ENCODE measurements at regions not wholly inside any gene's neighbourhood (a gene's known extent, or its start where the extent isn't known, plus 50 kb on each side); places are given as distances from the start of the nearest gene placed in this dataset.

DNA sequence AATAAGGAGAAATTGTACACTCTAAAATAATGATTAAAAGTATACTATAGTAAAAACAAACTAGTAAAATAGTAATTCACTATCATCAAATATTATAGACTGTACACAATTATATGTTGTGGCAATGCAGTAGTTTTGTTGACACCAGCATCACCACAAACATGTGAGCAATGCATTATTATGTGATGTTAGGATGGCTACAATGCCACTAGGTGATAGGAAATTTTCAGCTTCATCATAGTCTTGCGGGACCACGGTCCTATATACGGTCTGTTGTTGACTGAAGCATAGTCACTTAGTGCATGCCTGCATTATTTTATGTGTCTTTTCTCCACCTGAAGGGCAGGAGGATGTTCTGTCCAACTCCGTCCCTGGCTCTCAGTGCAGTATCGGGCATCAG is 104.8 kb upstream of the NEDD9 start (continued):
- no peak for TF ChIP-seq ESRRA (CRISPR knock-in tag; IDR thresholded peaks at IDR 0.05; ENCODE audit: borderline replicate concordance)

DNA sequence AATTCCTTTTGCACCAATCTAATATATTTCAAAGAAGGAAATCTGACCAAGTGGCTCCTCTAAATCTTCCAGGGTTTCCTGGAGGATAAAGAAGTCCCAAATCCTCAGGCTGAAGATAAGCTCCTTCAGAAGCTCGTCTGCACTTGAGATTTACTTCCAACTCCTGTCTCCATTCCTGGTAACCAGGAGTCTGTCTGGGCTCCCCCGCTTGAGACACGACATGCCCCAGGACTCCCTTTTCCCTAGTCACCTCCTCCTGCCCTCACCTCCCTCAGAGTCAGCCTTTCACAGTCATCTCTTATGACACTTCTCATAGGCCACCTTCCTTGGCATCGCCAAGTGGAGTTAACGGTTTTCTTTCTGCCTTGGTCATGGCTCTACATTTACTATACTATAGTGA is 103.4 kb upstream of the NEDD9 start:
- no peak for ATAC-seq
- Mint-ChIP-seq H3K4me1 (peaks cover 6% of the 10 kb centered on the region), H3K27ac (no peak overlapping the region), H3K4me3 (no peak overlapping the region), H3K9me3 (peaks cover 8% of the 10 kb centered on the region), H3K36me3 (no peaks in the 10 kb centered on the region), H3K27me3 (ENCODE audit: low read depth) (no peaks in the 10 kb centered on the region)
- no peak for TF ChIP-seq STAT6 (CRISPR knock-in tag; conservative IDR thresholded peaks at IDR 0.05; ENCODE audit: low read depth)
- no peak for TF ChIP-seq CTCF (IDR thresholded peaks at IDR 0.05)
- TF ChIP-seq SMAD4 (CRISPR knock-in tag; IDR thresholded peaks at IDR 0.05): no peak
- no peak for TF ChIP-seq ZNF121 (CRISPR knock-in tag; IDR thresholded peaks at IDR 0.05)
- DNase-seq (ENCODE audit: low spot score): no peak
- ChIA-PET CTCF (no interaction called here), POLR2A (no interaction called here)

DNA sequence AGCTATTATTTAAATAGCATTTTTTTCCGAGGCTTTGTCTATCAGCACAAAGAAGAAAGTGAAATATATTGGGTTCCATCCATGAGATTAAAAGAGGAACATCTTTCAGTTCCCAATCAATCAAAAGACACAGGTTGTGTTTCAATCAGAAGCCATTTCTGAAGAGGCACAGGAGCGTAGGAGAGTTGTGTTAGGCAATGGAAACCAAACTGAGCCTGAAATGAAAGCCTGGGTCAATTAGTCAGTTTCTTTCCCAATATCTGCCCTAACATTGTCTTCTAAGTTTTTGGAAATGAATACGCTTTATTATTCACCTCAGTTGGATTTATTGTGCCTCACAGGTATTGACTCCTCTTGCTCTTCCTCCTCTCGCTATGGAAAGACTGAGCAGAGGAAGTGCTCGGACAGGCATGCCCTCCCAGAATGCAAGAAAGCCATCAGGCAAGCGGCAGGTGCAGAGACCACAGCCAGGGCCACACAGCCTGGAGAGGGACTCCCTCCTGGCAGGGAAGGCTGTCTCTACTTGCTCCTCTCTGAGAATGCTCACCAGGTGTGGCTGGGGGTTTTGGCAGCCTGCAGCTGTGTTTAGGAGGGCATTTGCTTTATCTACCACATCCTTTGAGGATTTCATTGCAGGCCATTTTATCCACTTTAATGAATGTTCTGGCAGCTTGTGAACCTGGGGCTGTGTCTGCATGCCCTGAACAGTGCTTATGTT is 100.8 kb upstream of the NEDD9 start:
- DNase-seq (ENCODE audit: low spot score): peak; percentile 29
- POLR2A ChIA-PET: no interaction called here
- ATAC-seq: peak; percentile 78

More for the DNA sequence above, 100.8 kb upstream of the NEDD9 start:
- Mint-ChIP-seq H3K4me3 (no peak overlapping the region), H3K9me3 (no peaks in the 10 kb centered on the region), H3K36me3 (no peaks in the 10 kb centered on the region), H3K4me1 (peaks cover 6% of the 10 kb centered on the region), H3K27me3 (ENCODE audit: low read depth) (no peaks in the 10 kb centered on the region), H3K27ac (no peak overlapping the region)
- TF ChIP-seq FOXP1 (CRISPR knock-in tag; IDR thresholded peaks at IDR 0.05; ENCODE audit: borderline replicate concordance) (no peak), E2F5 (CRISPR knock-in tag; IDR thresholded peaks at IDR 0.05) (no peak), OVOL2 (CRISPR knock-in tag; IDR thresholded peaks at IDR 0.05; ENCODE audit: borderline replicate concordance) (no peak), ZNF121 (CRISPR knock-in tag; IDR thresholded peaks at IDR 0.05) (no peak), NR1H2 (CRISPR knock-in tag; IDR thresholded peaks at IDR 0.05) (no peak), TEAD1 (CRISPR knock-in tag; IDR thresholded peaks at IDR 0.05) (no peak), MAX (CRISPR knock-in tag; IDR thresholded peaks at IDR 0.05) (no peak), SP1 (CRISPR knock-in tag; conservative IDR thresholded peaks at IDR 0.05) (no peak), CREM (CRISPR knock-in tag; IDR thresholded peaks at IDR 0.05) (no peak), FOXK1 (CRISPR knock-in tag; IDR thresholded peaks at IDR 0.05) (no peak), IRF2 (CRISPR knock-in tag; IDR thresholded peaks at IDR 0.05; ENCODE audit: borderline replicate concordance, low read depth) (no peak), PRRX2 (CRISPR knock-in tag; IDR thresholded peaks at IDR 0.05) (no peak)
- TF ChIP-seq, protein P1, sequence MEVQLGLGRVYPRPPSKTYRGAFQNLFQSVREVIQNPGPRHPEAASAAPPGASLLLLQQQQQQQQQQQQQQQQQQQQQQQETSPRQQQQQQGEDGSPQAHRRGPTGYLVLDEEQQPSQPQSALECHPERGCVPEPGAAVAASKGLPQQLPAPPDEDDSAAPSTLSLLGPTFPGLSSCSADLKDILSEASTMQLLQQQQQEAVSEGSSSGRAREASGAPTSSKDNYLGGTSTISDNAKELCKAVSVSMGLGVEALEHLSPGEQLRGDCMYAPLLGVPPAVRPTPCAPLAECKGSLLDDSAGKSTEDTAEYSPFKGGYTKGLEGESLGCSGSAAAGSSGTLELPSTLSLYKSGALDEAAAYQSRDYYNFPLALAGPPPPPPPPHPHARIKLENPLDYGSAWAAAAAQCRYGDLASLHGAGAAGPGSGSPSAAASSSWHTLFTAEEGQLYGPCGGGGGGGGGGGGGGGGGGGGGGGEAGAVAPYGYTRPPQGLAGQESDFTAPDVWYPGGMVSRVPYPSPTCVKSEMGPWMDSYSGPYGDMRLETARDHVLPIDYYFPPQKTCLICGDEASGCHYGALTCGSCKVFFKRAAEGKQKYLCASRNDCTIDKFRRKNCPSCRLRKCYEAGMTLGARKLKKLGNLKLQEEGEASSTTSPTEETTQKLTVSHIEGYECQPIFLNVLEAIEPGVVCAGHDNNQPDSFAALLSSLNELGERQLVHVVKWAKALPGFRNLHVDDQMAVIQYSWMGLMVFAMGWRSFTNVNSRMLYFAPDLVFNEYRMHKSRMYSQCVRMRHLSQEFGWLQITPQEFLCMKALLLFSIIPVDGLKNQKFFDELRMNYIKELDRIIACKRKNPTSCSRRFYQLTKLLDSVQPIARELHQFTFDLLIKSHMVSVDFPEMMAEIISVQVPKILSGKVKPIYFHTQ (CRISPR knock-in tag; IDR thresholded peaks at IDR 0.05): no peak
- TF ChIP-seq, protein P2, sequence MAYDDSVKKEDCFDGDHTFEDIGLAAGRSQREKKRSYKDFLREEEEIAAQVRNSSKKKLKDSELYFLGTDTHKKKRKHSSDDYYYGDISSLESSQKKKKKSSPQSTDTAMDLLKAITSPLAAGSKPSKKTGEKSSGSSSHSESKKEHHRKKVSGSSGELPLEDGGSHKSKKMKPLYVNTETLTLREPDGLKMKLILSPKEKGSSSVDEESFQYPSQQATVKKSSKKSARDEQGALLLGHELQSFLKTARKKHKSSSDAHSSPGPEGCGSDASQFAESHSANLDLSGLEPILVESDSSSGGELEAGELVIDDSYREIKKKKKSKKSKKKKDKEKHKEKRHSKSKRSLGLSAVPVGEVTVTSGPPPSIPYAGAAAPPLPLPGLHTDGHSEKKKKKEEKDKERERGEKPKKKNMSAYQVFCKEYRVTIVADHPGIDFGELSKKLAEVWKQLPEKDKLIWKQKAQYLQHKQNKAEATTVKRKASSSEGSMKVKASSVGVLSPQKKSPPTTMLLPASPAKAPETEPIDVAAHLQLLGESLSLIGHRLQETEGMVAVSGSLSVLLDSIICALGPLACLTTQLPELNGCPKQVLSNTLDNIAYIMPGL (CRISPR knock-in tag; IDR thresholded peaks at IDR 0.05): no peak
- CTCF ChIA-PET: no interaction called here

Data from WTC11 (cell line).